ENCODE measurements at regions not wholly inside any gene's neighbourhood (a gene's known extent, or its start where the extent isn't known, plus 50 kb on each side); places are given as distances from the start of the nearest gene placed in this dataset.

GRCh38 chr13:111420113-111420876, 99.9 kb downstream of the TEX29 start:
- no peaks in the 10 kb centered on the region for H3K9me2 ChIP-seq (ENCODE audit: insufficient read depth, low read length)
- H4K20me1 ChIP-seq (ENCODE audit: insufficient read depth, low read length): no peaks in the 10 kb centered on the region
- no peak overlapping the region for H3K27ac ChIP-seq (ENCODE audit: low read depth, low read length, poor library complexity, severe bottlenecking)
- BruUV-seq (replicated peaks): no TSS peak
- TF ChIP-seq EZH2phosphoT487 (IDR thresholded peaks at IDR 0.05; ENCODE audit: borderline replicate concordance, low read depth, low read length) (no peak), CTCF (conservative IDR thresholded peaks at IDR 0.05; ENCODE audit: low read length) (no peak)
- no peak overlapping the region for H3K4me2 ChIP-seq (ENCODE audit: low read length)
- no peaks in the 10 kb centered on the region for H3K9me3 ChIP-seq (ENCODE audit: low read length)
- H3K79me2 ChIP-seq (ENCODE audit: insufficient read depth, low read depth, low read length): no peaks in the 10 kb centered on the region
- no peaks in the 10 kb centered on the region for H3K36me3 ChIP-seq (ENCODE audit: insufficient read depth, low read length)
- no peak overlapping the region for H2AFZ ChIP-seq (ENCODE audit: low read length)
- CTCF ChIA-PET (ENCODE audit: unreplicated experiment): no interaction called here
- no peaks in the 10 kb centered on the region for H3K4me1 ChIP-seq (ENCODE audit: insufficient read depth, low read length, poor library complexity, severe bottlenecking)
- DNase-seq (ENCODE audit: low spot score): no peak
- H3K4me3 ChIP-seq (ENCODE audit: low read depth, low read length, poor library complexity, severe bottlenecking): no peak overlapping the region
- intact Hi-C loops (cut with micrococcal nuclease; ENCODE audit: unreplicated experiment): no loop called here
- POLR2A ChIA-PET: no interaction called here

DNA sequence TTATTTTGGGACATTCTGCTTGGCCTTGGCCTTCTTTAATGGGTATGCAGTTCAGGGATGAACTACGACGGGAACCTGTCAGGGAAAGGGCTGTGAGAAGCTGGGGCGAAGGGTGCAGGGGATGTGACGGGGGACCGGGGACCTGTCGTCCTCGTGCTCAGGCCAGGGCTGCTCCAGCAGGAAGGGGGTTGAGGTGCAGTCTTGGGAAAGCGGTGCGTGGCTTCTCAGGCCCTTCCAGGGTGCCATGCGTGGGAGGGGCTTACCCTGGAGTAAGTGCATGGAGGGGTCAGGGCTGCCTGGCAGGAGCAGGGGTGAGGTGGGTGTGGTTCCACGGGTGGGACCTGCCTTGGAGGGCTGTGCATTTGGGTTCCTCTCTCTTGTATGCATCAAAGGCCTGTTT, 100.8 kb downstream of the TEX29 start:
- Histone ChIP-seq H2AFZ (ENCODE audit: low read length) (no peak overlapping the region), H3K9me2 (ENCODE audit: insufficient read depth, low read length) (no peaks in the 10 kb centered on the region), H3K4me2 (ENCODE audit: low read length) (no peak overlapping the region), H3K4me1 (ENCODE audit: insufficient read depth, low read length, poor library complexity, severe bottlenecking) (no peaks in the 10 kb centered on the region), H3K4me3 (ENCODE audit: low read depth, low read length, poor library complexity, severe bottlenecking) (no peak overlapping the region), H3K79me2 (ENCODE audit: insufficient read depth, low read depth, low read length) (no peaks in the 10 kb centered on the region), H3K9me3 (ENCODE audit: low read length) (no peaks in the 10 kb centered on the region), H3K27ac (ENCODE audit: low read depth, low read length, poor library complexity, severe bottlenecking) (no peak overlapping the region), H3K36me3 (ENCODE audit: insufficient read depth, low read length) (no peaks in the 10 kb centered on the region), H4K20me1 (ENCODE audit: insufficient read depth, low read length) (no peaks in the 10 kb centered on the region)
- no TSS peak for BruUV-seq (replicated peaks)
- no peak for DNase-seq (ENCODE audit: low spot score)
- intact Hi-C loops (cut with micrococcal nuclease; ENCODE audit: unreplicated experiment): no loop called here
- TF ChIP-seq CTCF (conservative IDR thresholded peaks at IDR 0.05; ENCODE audit: low read length): no peak
- no peak for TF ChIP-seq EZH2phosphoT487 (IDR thresholded peaks at IDR 0.05; ENCODE audit: borderline replicate concordance, low read depth, low read length)
- ChIA-PET POLR2A (interaction anchor here (0.6 kb wide), 1 partner anchor 188 kb away, joined by 3 read pairs; no protein-coding TSS in a partner anchor), CTCF (ENCODE audit: unreplicated experiment) (no interaction called here)

DNA sequence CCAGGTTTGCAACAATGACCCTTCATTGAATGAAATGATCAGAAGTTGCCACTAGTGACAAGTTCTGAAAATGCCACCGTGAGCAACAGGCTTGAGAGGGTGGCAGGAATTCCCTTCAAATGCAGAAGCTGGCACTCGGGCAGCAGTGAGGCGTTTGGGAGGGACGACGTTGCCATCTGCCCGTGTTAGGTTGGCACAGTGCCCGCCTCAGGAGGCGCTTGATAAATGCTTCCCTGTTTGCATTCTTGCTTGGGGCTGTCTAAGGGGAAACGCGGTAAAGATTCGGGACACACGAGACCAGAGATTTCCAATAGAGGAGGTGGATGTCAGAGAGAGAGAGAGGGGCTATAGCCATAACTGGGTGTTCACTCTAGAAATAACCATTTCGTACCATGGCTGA, 101.9 kb downstream of the TEX29 start:
- no peak overlapping the region for H3K4me2 ChIP-seq (ENCODE audit: low read length)
- no peaks in the 10 kb centered on the region for H3K79me2 ChIP-seq (ENCODE audit: insufficient read depth, low read depth, low read length)
- CTCF ChIA-PET (ENCODE audit: unreplicated experiment): no interaction called here
- H3K4me3 ChIP-seq (ENCODE audit: low read depth, low read length, poor library complexity, severe bottlenecking): no peak overlapping the region
- intact Hi-C loops (cut with micrococcal nuclease; ENCODE audit: unreplicated experiment): no loop called here
- POLR2A ChIA-PET: interaction anchor here (0.5 kb wide), 1 partner anchor 1229 kb away, joined by 3 read pairs; no protein-coding TSS in a partner anchor
- no peaks in the 10 kb centered on the region for H3K9me2 ChIP-seq (ENCODE audit: insufficient read depth, low read length)
- no peaks in the 10 kb centered on the region for H3K9me3 ChIP-seq (ENCODE audit: low read length)
- H2AFZ ChIP-seq (ENCODE audit: low read length): no peak overlapping the region
- H3K27ac ChIP-seq (ENCODE audit: low read depth, low read length, poor library complexity, severe bottlenecking): no peak overlapping the region
- no peaks in the 10 kb centered on the region for H4K20me1 ChIP-seq (ENCODE audit: insufficient read depth, low read length)
- TF ChIP-seq EZH2phosphoT487 (IDR thresholded peaks at IDR 0.05; ENCODE audit: borderline replicate concordance, low read depth, low read length) (no peak), CTCF (conservative IDR thresholded peaks at IDR 0.05; ENCODE audit: low read length) (no peak)
- H3K36me3 ChIP-seq (ENCODE audit: insufficient read depth, low read length): no peaks in the 10 kb centered on the region
- BruUV-seq (replicated peaks): no TSS peak
- DNase-seq (ENCODE audit: low spot score): no peak
- H3K4me1 ChIP-seq (ENCODE audit: insufficient read depth, low read length, poor library complexity, severe bottlenecking): no peaks in the 10 kb centered on the region
